SK-N-SH treated with all-trans-retinoic acid at 6 μM for 48 hours (cell line): ENCODE measurements at regions not wholly inside any gene's neighbourhood (a gene's known extent, or its start where the extent isn't known, plus 50 kb on each side); places are given as distances from the start of the nearest gene placed in this dataset.

Source experiments
- ATAC-seq: fragments of 200-7000 bp; cut with Tn5 transposase; 3 replicates; pipeline ENCODE4 v1.9.1; 2020; ENCODE audit warnings: mild to moderate bottlenecking, moderate library complexity
- ARNTL ChIP-seq: fragments of 450-650 bp; formaldehyde crosslinking; IDR thresholded peaks from 2 replicates; pipeline ENCODE4 v1.5.0; 2020; ENCODE audit warnings: low read depth, mild to moderate bottlenecking, moderate library complexity, borderline replicate concordance
- BACH2 ChIP-seq: fragments of 250-450 bp; sonication (Bioruptor Pico); IDR thresholded peaks from 2 replicates; pipeline ENCODE4 v1.9.0; 2021; ENCODE audit warnings: mild to moderate bottlenecking, borderline replicate concordance
- CREB5 ChIP-seq: fragments of 250-450 bp; sonication (Bioruptor Pico); IDR thresholded peaks from 2 replicates; pipeline ENCODE4 v1.5.1; 2020; ENCODE audit warnings: low read depth, mild to moderate bottlenecking, moderate library complexity
- CSDC2 ChIP-seq: fragments of 250-450 bp; sonication (Bioruptor Pico); IDR thresholded peaks from 2 replicates; pipeline ENCODE4 v1.5.0; 2020; ENCODE audit warnings: mild to moderate bottlenecking, moderate library complexity
- CSRNP3 ChIP-seq: fragments of 250-450 bp; sonication (Bioruptor Pico); IDR thresholded peaks from 2 replicates; pipeline ENCODE4 v1.5.1; 2021; ENCODE audit warnings: mild to moderate bottlenecking, moderate library complexity
- ESRRG ChIP-seq: fragments of 250-450 bp; sonication (Bioruptor Pico); IDR thresholded peaks from 2 replicates; pipeline ENCODE4 v1.6.1; 2021; ENCODE audit warnings: mild to moderate bottlenecking
- GLIS3 ChIP-seq: fragments of 250-450 bp; sonication (Bioruptor Pico); IDR thresholded peaks from 2 replicates; pipeline ENCODE4 v1.5.0; 2020; ENCODE audit warnings: mild to moderate bottlenecking, moderate library complexity
- ISL1 ChIP-seq: fragments of 250-450 bp; sonication (Bioruptor Pico); IDR thresholded peaks from 2 replicates; pipeline ENCODE4 v2.1.2; 2022; ENCODE audit warnings: mild to moderate bottlenecking, moderate library complexity
- OSR1 ChIP-seq: fragments of 250-450 bp; sonication (Bioruptor Pico); IDR thresholded peaks from 2 replicates; pipeline ENCODE4 v1.8.0; 2022; ENCODE audit warnings: moderate library complexity, mild to moderate bottlenecking, inconsistent platforms
- PATZ1 ChIP-seq: fragments of 250-450 bp; sonication (Bioruptor Pico); IDR thresholded peaks from 2 replicates; pipeline ENCODE4 v1.8.0; 2020; ENCODE audit warnings: mild to moderate bottlenecking, moderate library complexity, borderline replicate concordance
- POU6F1 ChIP-seq: fragments of 250-450 bp; sonication (Bioruptor Pico); IDR thresholded peaks from 2 replicates; pipeline ENCODE4 v1.8.0; 2021; ENCODE audit warnings: low read depth, mild to moderate bottlenecking, moderate library complexity, borderline replicate concordance
- PPARA ChIP-seq: fragments of 250-450 bp; sonication (Bioruptor Pico); IDR thresholded peaks from 2 replicates; pipeline ENCODE4 v1.5.0; 2020; ENCODE audit warnings: mild to moderate bottlenecking, borderline replicate concordance
- RARB ChIP-seq: fragments of 250-450 bp; sonication (Bioruptor Pico); IDR thresholded peaks from 2 replicates; pipeline ENCODE4 v1.8.0; 2021; ENCODE audit warnings: mild to moderate bottlenecking, moderate library complexity
- SNAI2 ChIP-seq: fragments of 250-450 bp; sonication (Bioruptor Pico); IDR thresholded peaks from 2 replicates; pipeline ENCODE4 v1.5.0; 2020; ENCODE audit warnings: mild to moderate bottlenecking, moderate library complexity
- TOX ChIP-seq: fragments of 250-450 bp; sonication (Bioruptor Pico); IDR thresholded peaks from 2 replicates; pipeline ENCODE4 v1.8.0; 2021; ENCODE audit warnings: mild to moderate bottlenecking, moderate library complexity, borderline replicate concordance
- TSHZ2 ChIP-seq: fragments of 250-450 bp; sonication (Bioruptor Pico); IDR thresholded peaks from 2 replicates; pipeline ENCODE4 v1.5.0; 2020; ENCODE audit warnings: mild to moderate bottlenecking, moderate library complexity
- ZC3H10 ChIP-seq: fragments of 250-450 bp; sonication (Bioruptor Pico); IDR thresholded peaks from 2 replicates; pipeline ENCODE4 v1.5.1; 2021; ENCODE audit warnings: mild to moderate bottlenecking, moderate library complexity
- ZFP3 ChIP-seq: fragments of 250-450 bp; sonication (Bioruptor Pico); IDR thresholded peaks from 2 replicates; pipeline ENCODE4 v1.5.0; 2020; ENCODE audit warnings: mild to moderate bottlenecking, moderate library complexity
- ZFP30 ChIP-seq: fragments of 450-650 bp; formaldehyde crosslinking; IDR thresholded peaks from 2 replicates; pipeline ENCODE4 v1.5.0; 2022; ENCODE audit warnings: mild to moderate bottlenecking, moderate library complexity
- ZNF565 ChIP-seq: fragments of 450-650 bp; formaldehyde crosslinking; conservative IDR thresholded peaks from 2 replicates; pipeline ENCODE4 v1.5.0; 2020; ENCODE audit warnings: low read depth, mild to moderate bottlenecking, moderate library complexity
- ZNF70 ChIP-seq: fragments of 450-650 bp; formaldehyde crosslinking; IDR thresholded peaks from 2 replicates; pipeline ENCODE4 v1.5.0; 2020; ENCODE audit warnings: mild to moderate bottlenecking, moderate library complexity
- ZNF8 ChIP-seq: fragments of 450-650 bp; formaldehyde crosslinking; IDR thresholded peaks from 2 replicates; pipeline ENCODE4 v1.5.0; 2020; ENCODE audit warnings: mild to moderate bottlenecking, moderate library complexity

- no peak for ATAC-seq
- TF ChIP-seq ZNF565 (CRISPR knock-in tag) (no peak), OSR1 (no peak), ESRRG (no peak), ARNTL (no peak), TSHZ2 (CRISPR knock-in tag) (no peak), PATZ1 (CRISPR knock-in tag) (no peak), ISL1 (CRISPR knock-in tag) (peak; percentile 75)
Measured at GRCh38 chr12:5259523-5259922, 172.4 kb upstream of the NTF3 start.

GRCh38 chr12:5260086-5260485, 171.8 kb upstream of the NTF3 start:
- ATAC-seq = no peak
- TF ChIP-seq CREB5 (CRISPR knock-in tag) (no peak), ARNTL (no peak), CSRNP3 (CRISPR knock-in tag) (no peak), POU6F1 (CRISPR knock-in tag) (no peak), ZNF8 (CRISPR knock-in tag) (no peak), SNAI2 (no peak), GLIS3 (no peak), CSDC2 (CRISPR knock-in tag) (no peak), ZNF70 (CRISPR knock-in tag) (no peak), RARB (CRISPR knock-in tag) (no peak), OSR1 (no peak), ZFP3 (CRISPR knock-in tag) (no peak), ISL1 (CRISPR knock-in tag) (no peak), PPARA (CRISPR knock-in tag) (no peak), ESRRG (no peak)

GRCh38 chr12:5260591-5261086, 171.3 kb upstream of the NTF3 start:
- TF ChIP-seq CREB5 (CRISPR knock-in tag) (no peak), ZFP30 (CRISPR knock-in tag) (no peak), ISL1 (CRISPR knock-in tag) (no peak), GLIS3 (no peak), SNAI2 (no peak), ZC3H10 (no peak), RARB (CRISPR knock-in tag) (no peak), PATZ1 (CRISPR knock-in tag) (no peak), ZNF8 (CRISPR knock-in tag) (no peak), CSDC2 (CRISPR knock-in tag) (no peak), OSR1 (no peak), POU6F1 (CRISPR knock-in tag) (no peak), PPARA (CRISPR knock-in tag) (no peak), ZNF565 (CRISPR knock-in tag) (no peak), TOX (CRISPR knock-in tag) (no peak), BACH2 (CRISPR knock-in tag) (no peak)
- ATAC-seq = no peak
